K562 (cell line): ENCODE measurements at regions not wholly inside any gene's neighbourhood (a gene's known extent, or its start where the extent isn't known, plus 50 kb on each side); places are given as distances from the start of the nearest gene placed in this dataset.

Experiments used
- CTCF ChIP-seq, 3 experiments: IDR thresholded peaks in 2 of 3; conservative IDR thresholded peaks in 1 of 3; 2 replicates each; pipeline ENCODE4 v1.5.1; 2011 to 2012; ENCODE audit warnings: low read length in 3 of 3, mild to moderate bottlenecking in 3 of 3, control low read depth in 2 of 3, improper control_type of control experiment in 1 of 3, inconsistent platforms in 1 of 3, low read depth in 1 of 3, mixed read lengths in 1 of 3, moderate library complexity in 1 of 3; ENCODE audit not compliant: insufficient read depth in 2 of 3
- EZH2 ChIP-seq: IDR thresholded peaks from 2 replicates; pipeline ENCODE4 v1.6.1; 2012; ENCODE audit warnings: low read depth, mild to moderate bottlenecking, inconsistent platforms, low read length, borderline replicate concordance
- KLF10 ChIP-seq: fragments of 250-450 bp; sonication (Bioruptor Pico); IDR thresholded peaks from 2 replicates; pipeline ENCODE4 v1.6.1; 2021; ENCODE audit warnings: matching md5 sums
- MEF2A ChIP-seq: IDR thresholded peaks from 2 replicates; pipeline ENCODE4 v1.6.1; 2011; ENCODE audit warnings: low read depth, mild to moderate bottlenecking, low read length, moderate library complexity; ENCODE audit not compliant: control insufficient read depth
- MLX ChIP-seq, 2 experiments: fragments of 450-650 bp in 1 of 2; sonication (generic) in 1 of 2; formaldehyde crosslinking; conservative IDR thresholded peaks; 2 replicates each; pipeline versions ENCODE4 v1.4.0 to v1.8.1; 2020 to 2022; ENCODE audit warnings: mild to moderate bottlenecking in 1 of 2, missing genetic modification reagents in 1 of 2
- PRMT5 ChIP-seq: sonication (generic); formaldehyde crosslinking; IDR thresholded peaks from 2 replicates; pipeline ENCODE4 v1.5.0; 2020; ENCODE audit warnings: missing genetic modification reagents
- RAD21 ChIP-seq, 2 experiments: fragments of 250-450 bp in 1 of 2; fragments of 450-650 bp in 1 of 2; sonication (Bioruptor Pico) in 1 of 2; formaldehyde crosslinking in 1 of 2; IDR thresholded peaks in 1 of 2; conservative IDR thresholded peaks in 1 of 2; 2 replicates each; pipeline versions ENCODE4 v1.4.0 to v1.8.0; 2020 to 2022; ENCODE audit warnings: mild to moderate bottlenecking in 2 of 2, moderate library complexity in 1 of 2
- SP2 ChIP-seq: IDR thresholded peaks from 2 replicates; pipeline ENCODE4 v1.6.1; 2011; ENCODE audit warnings: mild to moderate bottlenecking, low read depth, low read length, moderate library complexity; ENCODE audit not compliant: poor library complexity, severe bottlenecking; ENCODE audit errors: extremely low read depth
- YY1 ChIP-seq, 3 experiments: IDR thresholded peaks; 2 replicates each; pipeline ENCODE4 v1.6.1; 2011; ENCODE audit warnings: low read length in 2 of 3, mild to moderate bottlenecking in 2 of 3, moderate library complexity in 2 of 3, borderline replicate concordance in 1 of 3, control low read depth in 1 of 3, low read depth in 1 of 3; ENCODE audit not compliant: insufficient read depth in 3 of 3, insufficient replicate concordance in 2 of 3, control insufficient read depth in 1 of 3, insufficient read length in 1 of 3; ENCODE audit errors: extremely low read depth in 1 of 3
- ZC3H4 ChIP-seq: sonication (generic); formaldehyde crosslinking; IDR thresholded peaks from 2 replicates; pipeline ENCODE4 v1.9.0; 2021; ENCODE audit warnings: missing genetic modification reagents, borderline replicate concordance
- ZNF165 ChIP-seq: fragments of 250-450 bp; sonication (Bioruptor Pico); IDR thresholded peaks from 2 replicates; pipeline ENCODE4 v1.4.0; 2020; ENCODE audit warnings: borderline replicate concordance

GRCh38 chr18:27253571-27253970, 68.5 kb upstream of the CHST9 start:
- TF ChIP-seq CTCF (IDR thresholded peaks at IDR 0.05 in 2 of 3, conservative IDR thresholded peaks at IDR 0.05 in 1 of 3; ENCODE audit: insufficient read depth in 2 of 3, low read depth in 1 of 3, low read length in 3 of 3) (no peak), ZNF165 (CRISPR knock-in tag) (no peak), MEF2A (no peak), SP2 (no peak), EZH2 (no peak), PRMT5 (no peak), KLF10 (no peak), MLX (CRISPR knock-in tag; conservative IDR thresholded peaks at IDR 0.05) (no peak), YY1 (IDR thresholded peaks at IDR 0.05; ENCODE audit: borderline replicate concordance in 1 of 3, control insufficient read depth in 1 of 3, extremely low read depth in 1 of 3, insufficient read depth in 3 of 3, insufficient read length in 1 of 3, insufficient replicate concordance in 2 of 3, low read depth in 1 of 3, low read length in 2 of 3) (no peak), ZC3H4 (no peak), RAD21 (CRISPR knock-in tag; conservative IDR thresholded peaks at IDR 0.05 in 1 of 2, IDR thresholded peaks at IDR 0.05 in 1 of 2) (no peak)
